HG03060 (cell line): ENCODE measurements at regions not wholly inside any gene's neighbourhood (a gene's known extent, or its start where the extent isn't known, plus 50 kb on each side); places are given as distances from the start of the nearest gene placed in this dataset.
"Not testable (repeated sequence)": the region's sequence is repeated elsewhere in the genome, so short reads cannot be mapped to it uniquely, and the experiment has no call there.

Experiments used
- ATAC-seq: cut with Tn5 transposase; IDR thresholded peaks from one replicate; pipeline ENCODE4 v1.9.1; 2021; ENCODE audit warnings: low read depth, moderate number of reproducible peaks; ENCODE audit not compliant: unreplicated experiment

- not testable (repeated sequence) for ATAC-seq
Observed at GRCh38 chr10:95137990-95138625, 55.9 kb upstream of the ACSM6 start.

DNA sequence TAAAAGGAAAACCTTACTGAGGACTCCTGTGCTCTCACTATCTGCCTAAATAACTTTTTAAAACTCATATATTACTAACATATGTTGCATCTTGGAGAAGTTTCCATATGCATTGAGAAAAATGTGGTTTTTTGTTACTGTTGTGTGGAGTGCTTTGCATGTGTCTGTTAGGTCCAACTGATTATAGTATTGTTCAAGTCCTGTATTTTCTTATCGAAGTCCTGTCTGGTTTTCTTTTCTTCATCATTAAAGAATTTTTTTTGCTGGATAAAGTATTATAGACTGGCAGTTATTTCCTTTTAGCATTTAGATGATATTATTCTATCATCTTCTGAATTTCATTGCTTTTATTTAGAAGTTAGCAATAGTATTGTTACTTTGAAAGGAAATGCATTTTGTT lies 59.5 kb upstream of the ACSM6 start:
- no peak for ATAC-seq

DNA sequence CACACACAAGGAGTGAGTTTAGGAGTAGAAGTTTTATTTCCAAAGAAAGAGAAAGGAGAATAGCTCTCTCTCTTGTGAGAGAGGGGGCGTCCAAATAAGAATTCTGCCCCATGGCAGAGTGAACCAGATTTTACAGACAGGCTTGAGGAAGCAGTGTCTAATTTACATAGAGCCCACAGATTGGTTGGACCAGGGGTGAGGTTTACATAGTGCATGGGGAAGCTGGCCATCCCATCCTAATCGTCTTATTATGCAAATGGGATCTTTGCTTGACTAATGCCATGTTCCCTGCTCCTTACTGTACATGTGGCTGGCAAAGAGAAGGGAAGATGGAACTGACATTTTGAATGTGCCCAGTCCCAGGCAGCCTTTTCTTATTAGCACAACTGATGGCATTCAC lies 60.0 kb upstream of the ACSM6 start:
- ATAC-seq, result no peak

GRCh38 chr10:95133016-95133752 lies 60.9 kb upstream of the ACSM6 start:
- peak; percentile 89 for ATAC-seq

DNA sequence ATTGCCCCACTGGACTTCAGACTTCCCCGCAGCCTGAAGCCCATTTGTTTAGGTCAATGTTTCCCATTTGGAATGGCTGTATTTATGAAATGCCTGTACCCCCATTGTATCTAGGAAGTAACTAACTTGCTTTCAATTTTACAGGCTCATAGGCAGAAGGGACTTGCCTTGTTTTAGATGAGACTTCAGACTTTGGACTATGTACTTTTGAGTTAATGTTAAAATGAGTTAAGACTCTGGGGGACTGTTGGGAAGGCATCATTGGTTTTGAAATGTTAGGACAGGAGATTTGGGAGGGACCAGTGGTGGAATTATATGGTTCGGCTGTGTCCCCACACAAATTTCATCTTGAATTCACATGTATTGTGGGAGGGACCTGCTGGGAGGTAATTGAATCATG lies 61.1 kb upstream of the CYP2C8 start:
- ATAC-seq, result not testable (repeated sequence)

GRCh38 chr10:95125582-95125981 lies 56.3 kb upstream of the CYP2C8 start:
- ATAC-seq, result no peak

- ATAC-seq, result no peak
Observed at GRCh38 chr10:95122736-95123135, 53.4 kb upstream of the CYP2C8 start.

GRCh38 chr10:95121904-95122303 lies 52.6 kb upstream of the CYP2C8 start:
- ATAC-seq, result no peak
